GM21423 (cell line): ENCODE measurements at regions not wholly inside any gene's neighbourhood (a gene's known extent, or its start where the extent isn't known, plus 50 kb on each side); places are given as distances from the start of the nearest gene placed in this dataset.
A peak's percentile ranks its signal among the peaks of the same experiment; 100 is the strongest.
"Not testable (repeated sequence)": the region's sequence is repeated elsewhere in the genome, so short reads cannot be mapped to it uniquely, and the experiment has no call there.

Experiments
- ATAC-seq: cut with Tn5 transposase; IDR thresholded peaks from one replicate; pipeline ENCODE4 v1.9.1; 2021; ENCODE audit warnings: mild to moderate bottlenecking, moderate library complexity; ENCODE audit not compliant: unreplicated experiment

DNA sequence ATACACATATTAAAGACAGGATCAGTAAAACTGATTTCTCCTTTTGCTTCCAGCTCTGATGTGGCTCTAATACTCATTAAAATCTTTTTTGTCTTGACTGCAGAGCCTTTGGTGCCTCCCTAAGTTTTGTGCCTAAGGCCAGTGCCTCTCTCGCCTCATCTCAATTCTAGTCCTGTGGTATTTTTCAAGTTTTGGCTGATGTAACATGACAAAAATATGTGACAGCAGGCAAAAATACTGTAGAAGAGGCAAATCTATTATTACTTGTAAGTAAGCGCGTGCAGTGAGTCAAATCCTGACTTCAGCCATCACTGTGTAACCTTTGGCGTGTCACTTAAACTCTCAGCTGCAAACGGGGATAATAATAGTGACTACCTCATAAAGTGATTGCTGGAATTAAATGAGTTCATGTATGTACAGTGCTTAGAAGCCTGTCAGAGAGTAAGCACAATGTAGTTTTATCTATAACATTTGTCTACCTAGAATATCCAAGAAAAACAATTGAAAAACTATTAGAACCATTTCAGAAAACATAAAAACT, 74.0 kb downstream of the MAB21L3 start:
- ATAC-seq: no peak

GRCh38 chr1:116189481-116189880, 78.3 kb downstream of the MAB21L3 start:
- no peak for ATAC-seq

DNA sequence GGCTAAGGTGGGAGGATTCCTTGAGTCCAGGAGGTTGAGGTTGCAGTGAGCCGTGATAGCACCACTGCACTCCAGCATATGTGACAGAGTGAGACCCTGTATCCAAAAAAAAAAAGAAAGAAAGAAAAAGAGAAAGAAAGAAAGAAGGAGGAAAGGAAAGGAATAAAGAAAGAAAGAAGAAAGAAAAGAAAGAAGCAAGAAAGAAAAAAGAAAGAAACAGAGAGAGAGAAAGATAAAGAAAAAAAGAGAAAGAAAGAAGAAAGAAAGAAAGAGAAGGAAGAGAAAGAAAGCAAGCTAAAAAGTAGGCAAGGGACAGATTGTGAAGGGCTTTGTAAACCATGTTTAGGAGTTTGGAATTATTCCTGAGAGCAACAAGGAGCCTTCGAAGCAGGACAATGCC, 80.1 kb downstream of the MAB21L3 start:
- no peak for ATAC-seq

- no peak for ATAC-seq
Observed at GRCh38 chr1:116193768-116194167, 82.6 kb downstream of the MAB21L3 start.

- no peak for ATAC-seq
Observed at GRCh38 chr1:116194568-116194967, 83.4 kb downstream of the MAB21L3 start.

- no peak for ATAC-seq
Observed at GRCh38 chr1:116195077-116195868, 84.1 kb downstream of the MAB21L3 start.

DNA sequence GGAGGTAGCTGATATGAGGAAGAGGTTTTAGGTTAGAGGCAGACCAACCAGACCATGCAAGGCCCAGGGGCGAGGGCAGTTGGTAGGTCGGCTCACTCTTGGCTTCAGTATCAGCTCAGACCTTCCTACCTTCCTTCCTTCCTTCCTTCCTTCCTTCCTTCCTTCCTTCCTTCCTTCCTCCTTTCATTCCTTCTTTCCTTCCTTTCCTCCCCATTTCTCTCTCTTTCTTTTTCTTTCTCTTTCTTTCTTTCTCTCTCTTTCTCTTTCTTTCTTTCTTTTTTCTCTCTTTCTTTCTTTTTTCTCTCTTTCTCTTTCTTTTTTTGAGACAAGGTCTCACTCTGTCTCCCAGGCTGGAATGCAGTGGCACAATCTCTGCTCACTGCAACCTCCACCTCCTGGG, 89.1 kb downstream of the MAB21L3 start:
- ATAC-seq: not testable (repeated sequence)

- ATAC-seq: no peak
Observed at GRCh38 chr1:116201911-116202310, 90.7 kb downstream of the MAB21L3 start.

DNA sequence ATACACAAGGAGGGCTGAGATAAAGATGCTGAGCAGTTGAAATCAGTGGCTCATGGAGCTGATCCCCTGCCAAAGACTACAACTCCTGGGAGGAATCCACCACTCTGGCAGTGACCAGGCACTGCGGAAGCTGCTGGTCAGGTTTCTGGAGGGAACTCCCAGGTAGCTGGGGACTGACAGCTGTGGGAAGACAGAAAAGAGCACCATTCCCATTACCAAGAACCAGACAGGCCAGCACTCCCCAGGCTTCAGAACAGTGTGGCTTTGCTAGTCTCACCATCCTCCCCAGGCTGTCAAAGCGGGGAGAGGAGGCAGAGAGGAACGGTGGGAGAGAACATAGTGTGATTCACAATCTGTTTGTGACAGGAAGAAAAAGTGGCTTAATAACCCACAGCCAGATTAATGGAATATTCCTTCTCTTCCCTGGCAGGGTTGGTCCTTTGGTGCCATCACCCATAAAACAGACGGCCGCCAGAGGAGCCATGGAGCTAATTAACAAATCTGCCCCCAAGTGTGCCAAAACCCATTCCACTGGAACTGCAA, 92.1 kb downstream of the MAB21L3 start:
- ATAC-seq: no peak

DNA sequence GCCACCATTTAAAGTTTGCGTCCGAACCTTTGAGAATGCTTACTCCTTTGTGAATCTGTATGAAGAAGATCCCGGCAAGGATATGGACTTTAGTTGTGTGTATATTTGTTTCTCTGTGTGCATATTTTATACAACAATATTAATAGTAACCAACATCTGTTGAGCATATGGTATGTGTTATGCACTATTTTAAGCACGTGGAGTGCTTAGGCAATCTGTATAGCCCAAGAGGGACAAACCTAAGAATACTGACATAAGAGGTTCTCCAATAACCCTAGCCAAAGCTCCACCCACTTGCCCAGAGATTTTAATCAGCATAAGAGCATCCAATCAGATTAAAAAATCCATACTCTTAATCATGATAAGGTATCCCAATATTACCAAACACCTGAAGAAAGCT, 92.7 kb downstream of the MAB21L3 start:
- ATAC-seq: no peak

DNA sequence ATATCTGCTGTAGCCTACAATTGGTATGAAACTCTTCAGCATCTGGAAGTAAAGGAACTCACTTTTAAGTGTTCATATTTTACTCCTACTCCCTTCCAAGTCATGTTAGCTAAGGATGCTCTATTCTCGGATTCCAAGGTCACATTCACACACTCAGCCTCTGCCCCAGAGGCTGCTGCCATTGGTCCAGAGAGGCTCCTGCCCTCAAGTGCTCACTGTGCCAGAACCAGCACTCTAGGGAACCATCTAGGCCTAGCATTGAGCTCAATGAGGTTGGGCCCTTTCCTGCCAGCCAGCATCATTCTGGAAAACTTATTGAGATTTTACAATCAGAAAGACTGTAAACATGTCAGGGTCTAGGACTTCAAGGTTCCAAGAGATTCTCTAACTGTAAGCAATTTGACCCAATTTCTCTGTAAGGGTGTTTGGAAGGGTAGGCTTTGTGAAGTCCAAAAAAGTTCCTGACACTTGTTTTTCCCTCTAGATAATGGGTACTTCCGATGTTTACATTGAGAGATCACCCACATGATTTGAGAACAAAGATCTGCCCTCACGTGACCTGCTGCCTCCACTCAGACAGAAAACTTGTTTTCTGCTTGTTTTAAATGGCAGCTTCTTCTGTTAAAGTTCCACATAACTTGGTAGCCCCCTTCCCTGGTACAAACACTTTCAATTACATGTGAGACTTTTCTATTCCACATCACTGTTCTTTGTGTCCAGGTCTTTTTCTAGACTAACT, 94.9 kb downstream of the MAB21L3 start:
- no peak for ATAC-seq

- ATAC-seq: no peak
Observed at GRCh38 chr1:116207126-116207735, 96.0 kb downstream of the MAB21L3 start.

DNA sequence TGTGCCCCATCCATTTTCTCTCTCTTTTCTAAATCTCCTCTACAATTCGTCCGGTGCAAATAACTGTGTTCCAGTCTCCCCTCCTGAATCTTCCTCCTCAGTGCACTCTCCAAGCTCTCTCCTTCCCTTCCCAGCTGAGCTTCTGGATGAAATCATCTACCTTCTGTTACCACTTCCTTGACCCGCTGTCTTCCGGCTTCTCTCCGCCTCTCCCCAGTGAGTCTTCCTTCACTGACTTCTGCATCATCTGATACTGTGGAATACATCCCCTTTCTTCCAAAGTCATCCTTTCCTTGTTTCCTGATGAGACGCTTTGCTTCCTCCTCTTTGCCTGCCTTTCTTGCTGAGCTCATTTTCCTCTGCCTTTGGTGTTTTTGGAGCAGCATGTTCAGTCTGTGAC, 96.9 kb downstream of the MAB21L3 start:
- ATAC-seq: no peak

DNA sequence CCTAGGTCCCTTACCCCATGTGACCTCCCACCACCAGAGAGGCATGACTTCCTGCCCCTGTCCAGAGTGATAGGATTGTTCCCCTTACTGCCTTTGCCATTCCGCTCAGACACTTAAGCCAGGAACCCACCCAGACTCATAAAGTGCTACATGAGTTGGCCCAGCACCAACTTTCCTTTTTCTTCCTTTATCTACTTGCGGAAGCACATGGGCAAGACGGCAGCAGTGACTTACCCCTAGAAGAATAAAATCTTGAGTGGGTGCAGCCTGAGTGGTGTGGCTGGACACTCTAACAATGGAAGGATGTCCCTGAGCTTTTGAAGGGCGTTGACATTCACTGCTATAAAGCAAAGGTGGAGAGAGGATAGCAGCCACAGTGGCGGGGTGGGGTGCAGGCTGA, 100.1 kb downstream of the MAB21L3 start:
- ATAC-seq: no peak

DNA sequence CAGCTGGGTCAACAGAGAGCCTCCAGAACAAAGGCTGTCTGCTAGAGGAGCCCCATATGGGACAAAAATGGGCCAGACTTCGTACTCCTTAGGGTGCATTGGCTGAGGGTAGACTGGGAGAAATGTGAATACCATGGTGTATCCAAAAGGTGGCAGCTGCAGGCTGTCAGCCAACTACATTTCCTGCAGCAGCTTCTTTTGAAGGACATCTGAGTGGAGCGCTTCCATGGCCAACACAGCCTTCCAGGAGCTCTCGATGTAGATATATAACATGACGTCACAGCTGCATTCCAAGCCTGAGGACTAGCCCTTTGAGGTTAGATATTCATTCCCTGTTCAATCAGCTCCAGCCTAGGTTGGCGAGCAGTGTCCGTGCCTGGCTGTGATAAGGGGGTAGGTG, 107.7 kb downstream of the MAB21L3 start:
- ATAC-seq: no peak

DNA sequence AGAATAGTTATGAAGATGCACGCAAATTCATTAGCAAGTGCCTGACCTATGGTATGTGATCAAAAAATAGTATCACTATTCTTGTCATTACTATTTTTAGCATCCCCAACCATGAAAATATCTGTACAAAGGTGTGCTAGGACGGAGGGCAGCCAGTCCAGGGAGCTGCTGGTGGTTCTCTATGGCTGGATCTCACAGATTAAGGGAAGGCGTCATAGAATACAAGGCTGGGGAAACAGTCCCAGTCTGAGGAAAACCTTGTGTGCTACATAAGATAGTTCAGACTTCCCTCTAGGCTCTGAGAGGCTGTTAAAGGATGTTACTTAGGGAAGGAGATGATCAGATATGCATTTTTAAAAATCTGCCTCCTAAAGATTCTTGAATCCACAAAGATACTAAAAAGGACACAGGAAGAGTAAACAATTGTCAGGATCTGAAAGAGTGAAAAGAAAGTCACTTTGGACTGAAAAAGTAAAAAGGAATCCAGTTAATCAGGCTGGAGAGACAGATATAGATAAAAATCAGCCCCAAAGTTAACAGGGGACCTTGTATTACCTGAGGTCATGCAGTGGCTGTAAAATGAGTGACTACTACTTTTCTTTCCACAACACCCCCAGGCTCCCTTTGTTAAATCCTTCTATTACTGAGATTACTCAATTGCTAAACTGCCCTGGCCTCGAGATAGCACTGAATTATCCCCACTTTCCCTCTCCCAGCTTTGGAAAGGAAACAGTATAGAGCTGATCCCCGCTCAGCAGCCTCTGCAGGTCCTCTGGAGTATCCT, 108.6 kb downstream of the MAB21L3 start:
- ATAC-seq: no peak

DNA sequence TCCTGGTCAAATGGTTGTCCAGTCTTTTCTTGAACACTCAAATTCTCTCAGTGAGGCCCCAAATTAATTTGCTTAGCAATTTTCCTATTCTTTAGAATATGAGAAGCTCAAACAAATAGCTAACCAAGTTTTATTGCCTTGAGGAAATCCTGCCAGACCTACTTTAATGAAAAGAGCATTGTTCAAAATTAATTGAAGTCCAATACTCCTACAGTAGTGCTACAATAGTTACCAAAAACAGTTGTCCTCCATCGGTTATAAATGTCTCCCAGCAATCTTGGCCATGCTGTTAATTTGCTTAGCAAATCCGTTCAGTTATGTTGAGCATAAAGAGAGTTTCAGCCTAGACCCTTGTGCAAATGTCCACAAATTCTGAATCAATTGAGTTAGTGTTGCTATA, 112.9 kb downstream of the MAB21L3 start:
- ATAC-seq: no peak

GRCh38 chr1:116224561-116224960, 113.4 kb downstream of the MAB21L3 start:
- ATAC-seq: no peak

DNA sequence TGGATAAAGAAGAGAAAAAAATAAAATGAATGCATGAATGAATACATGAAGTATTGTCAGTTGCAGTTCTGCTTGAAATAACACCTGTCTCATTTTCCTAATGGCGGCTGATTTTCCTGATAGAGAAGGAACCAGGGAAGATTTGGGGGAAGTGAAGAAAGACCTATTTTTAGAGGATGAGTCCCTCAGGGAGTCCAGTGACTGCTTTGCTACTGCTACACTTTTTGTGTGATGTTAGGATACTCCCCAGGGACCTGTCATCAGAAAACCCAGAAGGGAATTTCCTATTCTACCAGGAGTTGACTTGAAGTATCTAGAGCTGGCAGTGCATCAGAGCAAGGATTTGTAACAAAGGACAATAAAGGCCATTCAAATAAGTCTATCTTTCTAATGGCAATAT, 114.8 kb downstream of the MAB21L3 start:
- peak; percentile 42 for ATAC-seq

DNA sequence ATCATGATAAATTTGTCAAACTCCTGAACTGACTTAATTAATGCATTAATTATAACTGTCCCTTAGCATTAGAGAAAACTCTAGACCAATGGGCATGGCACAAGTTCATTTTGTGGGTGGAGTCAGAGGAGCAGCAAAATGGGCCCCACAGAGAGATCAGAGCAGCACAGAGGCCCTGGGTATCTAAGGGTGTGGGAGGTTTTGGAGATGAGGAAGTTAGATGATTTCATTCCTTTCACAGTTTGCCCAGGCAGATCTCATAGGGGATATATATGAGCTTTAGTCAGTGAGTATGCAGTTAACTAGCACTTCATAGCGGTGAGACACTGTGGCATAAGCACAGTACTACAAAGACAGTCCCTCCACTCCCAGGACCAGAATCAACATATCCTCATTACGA, 117.3 kb downstream of the MAB21L3 start:
- no peak for ATAC-seq

DNA sequence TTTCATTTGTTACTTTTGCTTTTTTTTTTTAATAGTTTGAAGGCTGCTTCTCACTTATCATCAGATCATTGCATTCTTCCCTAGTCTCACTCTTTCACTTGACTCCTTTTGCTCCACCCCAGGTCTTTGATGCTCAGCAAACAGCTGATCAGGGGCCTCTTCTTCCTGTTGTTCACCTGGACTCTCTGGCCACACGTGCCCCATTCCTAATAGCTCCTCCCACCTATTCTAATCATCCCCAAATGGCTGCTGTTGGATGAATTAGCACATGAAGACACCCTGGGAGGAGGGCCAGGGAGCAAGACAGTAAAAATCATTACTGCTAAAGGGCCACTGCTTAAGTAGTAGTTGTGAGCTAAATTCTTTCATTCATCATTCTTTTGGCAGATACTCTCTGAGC, 119.5 kb downstream of the MAB21L3 start:
- no peak for ATAC-seq
